Liver (tissue), 8 donors: ENCODE measurements at regions not wholly inside any gene's neighbourhood (a gene's known extent, or its start where the extent isn't known, plus 50 kb on each side); places are given as distances from the start of the nearest gene placed in this dataset.

Experiments used
- DNase-seq: peaks from one replicate; pipeline ENCODE4 v3.0.0-alpha.2; 2017; ENCODE audit warnings: low spot score
- H3K27ac ChIP-seq, 2 donors: one replicate each; pipeline ENCODE4 v1.7.0; 2013; ENCODE audit warnings: inconsistent platforms in 2 of 2, low read length in 2 of 2, control low read depth in 1 of 2, low read depth in 1 of 2, mild to moderate bottlenecking in 1 of 2
- H3K27me3 ChIP-seq, 4 donors: one replicate each; pipeline versions ENCODE4 v1.6.1 to v1.7.0; 2013; ENCODE audit warnings: low read length in 3 of 4, inconsistent platforms in 1 of 4, mild to moderate bottlenecking in 1 of 4, moderate library complexity in 1 of 4; ENCODE audit not compliant: control insufficient read depth in 4 of 4, insufficient read depth in 4 of 4
- H3K36me3 ChIP-seq, 4 donors: one replicate each; pipeline versions ENCODE4 v1.6.1 to v1.7.0; 2013; ENCODE audit warnings: low read length in 3 of 4, mild to moderate bottlenecking in 3 of 4, low read depth in 1 of 4, moderate library complexity in 1 of 4; ENCODE audit not compliant: control insufficient read depth in 4 of 4, insufficient read depth in 3 of 4
- H3K4me1 ChIP-seq, 4 donors: one replicate each; pipeline versions ENCODE4 v1.6.1 to v1.7.0; 2013; ENCODE audit warnings: low read length in 3 of 4, mild to moderate bottlenecking in 3 of 4, moderate library complexity in 1 of 4; ENCODE audit not compliant: control insufficient read depth in 4 of 4, insufficient read depth in 4 of 4
- H3K4me3 ChIP-seq, 3 donors: one replicate each; pipeline versions ENCODE4 v1.6.1 to v1.7.0; 2013; ENCODE audit warnings: low read length in 3 of 3, control low read depth in 1 of 3, low read depth in 1 of 3, mild to moderate bottlenecking in 1 of 3
- H3K9ac ChIP-seq, 2 donors: one replicate each; pipeline ENCODE4 v1.7.0; 2013; ENCODE audit warnings: low read length in 2 of 2, mild to moderate bottlenecking in 2 of 2, moderate library complexity in 2 of 2, control low read depth in 1 of 2, low read depth in 1 of 2
- H3K9me3 ChIP-seq, 4 donors: one replicate each; pipeline versions ENCODE4 v1.6.1 to v1.7.0; 2013; ENCODE audit warnings: low read length in 3 of 4; ENCODE audit not compliant: control insufficient read depth in 4 of 4
- ATF3 ChIP-seq: IDR thresholded peaks from 2 replicates; pipeline ENCODE4 v1.6.1; 2016; ENCODE audit warnings: antibody characterized with exemption
- EGR1 ChIP-seq, 2 donors: IDR thresholded peaks; 2 replicates each; pipeline ENCODE4 v1.6.1; 2016 to 2018; ENCODE audit warnings: antibody characterized with exemption in 2 of 2, low read depth in 2 of 2
- FOXA1 ChIP-seq: IDR thresholded peaks from 2 replicates; pipeline ENCODE4 v1.6.1; 2016; ENCODE audit warnings: antibody characterized with exemption
- FOXA2 ChIP-seq: IDR thresholded peaks from 2 replicates; pipeline ENCODE4 v1.6.1; 2016; ENCODE audit warnings: antibody characterized with exemption
- GABPA ChIP-seq, 2 donors: IDR thresholded peaks in 1 of 2; conservative IDR thresholded peaks in 1 of 2; 2 replicates each; pipeline ENCODE4 v1.6.1; 2016; ENCODE audit warnings: antibody characterized with exemption in 2 of 2, mild to moderate bottlenecking in 1 of 2, moderate library complexity in 1 of 2
- JUND ChIP-seq, 2 donors: IDR thresholded peaks; 2 replicates each; pipeline ENCODE4 v1.6.1; 2016; ENCODE audit warnings: antibody characterized with exemption in 2 of 2
- NR2F2 ChIP-seq: IDR thresholded peaks from 2 replicates; pipeline ENCODE4 v1.6.1; 2016; ENCODE audit warnings: antibody characterized with exemption
- REST ChIP-seq: IDR thresholded peaks from 2 replicates; pipeline ENCODE4 v1.6.1; 2016; ENCODE audit warnings: antibody characterized with exemption, mild to moderate bottlenecking
- RXRA ChIP-seq, 2 donors: IDR thresholded peaks; 2 replicates each; pipeline ENCODE4 v1.6.1; 2017 to 2018; ENCODE audit warnings: antibody characterized with exemption in 2 of 2, mild to moderate bottlenecking in 1 of 2
- TAF1 ChIP-seq: conservative IDR thresholded peaks from 2 replicates; pipeline ENCODE4 v1.6.1; 2016; ENCODE audit warnings: antibody characterized with exemption, mild to moderate bottlenecking
- YY1 ChIP-seq: IDR thresholded peaks from 2 replicates; pipeline ENCODE4 v1.6.1; 2016; ENCODE audit warnings: antibody characterized with exemption, mild to moderate bottlenecking
- WGBS: extraction: QIAGEN DNeasy Blood & Tissue Kit; methylation state at CpG from one replicate; pipeline ENCODE4 v1.1.7; 2013; 5-methylcytosine and 5-hydroxymethylcytosine counted together
- TF ChIP-seq, protein P1 (sequence below): fragments of 150-350 bp; IDR thresholded peaks from 2 replicates; pipeline ENCODE4 v1.5.1; 2017; ENCODE audit warnings: improper control_type of control experiment, low read depth, low read length; ENCODE audit not compliant: missing input control
- TF ChIP-seq, protein P2 (sequence below): IDR thresholded peaks from 2 replicates; pipeline ENCODE4 v1.6.1; 2016; ENCODE audit warnings: antibody characterized with exemption
- donor health status: healthy.
- donor health status: healthy.
- donor health status: healthy.
- donor health status: healthy.
- donor health status: healthy.

DNA sequence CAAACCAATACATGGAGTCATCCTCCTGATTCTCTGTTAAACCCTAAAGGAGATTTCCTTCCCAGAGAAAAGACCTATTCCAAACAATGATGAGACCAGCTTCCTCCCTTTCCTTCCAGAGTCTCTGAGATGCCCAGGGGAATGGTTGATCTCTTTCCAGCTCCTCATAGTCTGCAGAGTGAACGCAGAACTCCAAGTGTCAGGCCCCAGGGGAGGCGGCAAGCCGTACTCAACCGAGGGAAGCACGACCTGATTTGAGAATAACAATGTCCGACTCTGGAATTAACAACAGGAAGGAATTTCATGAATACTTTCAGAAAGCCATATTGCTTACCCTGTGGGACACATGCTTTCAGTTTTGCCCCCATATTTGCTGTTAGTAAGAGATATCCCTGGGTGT lies 241.7 kb upstream of the GLI3 start:
- Histone ChIP-seq H3K4me1 (no peaks in the 10 kb centered on the region), H3K36me3 (no peaks in the 10 kb centered on the region), H3K9me3 (no peaks in the 10 kb centered on the region), H3K27ac (no peak overlapping the region), H3K4me3 (no peak overlapping the region), H3K9ac (no peak overlapping the region), H3K27me3 (peaks cover 0 to 4% (median 0%) of the 10 kb centered on the region in 4 donors)
- TF ChIP-seq YY1: no peak
- no peak for TF ChIP-seq RXRA (IDR thresholded peaks at IDR 0.05)
- no peak for TF ChIP-seq TAF1
- TF ChIP-seq, protein P1, sequence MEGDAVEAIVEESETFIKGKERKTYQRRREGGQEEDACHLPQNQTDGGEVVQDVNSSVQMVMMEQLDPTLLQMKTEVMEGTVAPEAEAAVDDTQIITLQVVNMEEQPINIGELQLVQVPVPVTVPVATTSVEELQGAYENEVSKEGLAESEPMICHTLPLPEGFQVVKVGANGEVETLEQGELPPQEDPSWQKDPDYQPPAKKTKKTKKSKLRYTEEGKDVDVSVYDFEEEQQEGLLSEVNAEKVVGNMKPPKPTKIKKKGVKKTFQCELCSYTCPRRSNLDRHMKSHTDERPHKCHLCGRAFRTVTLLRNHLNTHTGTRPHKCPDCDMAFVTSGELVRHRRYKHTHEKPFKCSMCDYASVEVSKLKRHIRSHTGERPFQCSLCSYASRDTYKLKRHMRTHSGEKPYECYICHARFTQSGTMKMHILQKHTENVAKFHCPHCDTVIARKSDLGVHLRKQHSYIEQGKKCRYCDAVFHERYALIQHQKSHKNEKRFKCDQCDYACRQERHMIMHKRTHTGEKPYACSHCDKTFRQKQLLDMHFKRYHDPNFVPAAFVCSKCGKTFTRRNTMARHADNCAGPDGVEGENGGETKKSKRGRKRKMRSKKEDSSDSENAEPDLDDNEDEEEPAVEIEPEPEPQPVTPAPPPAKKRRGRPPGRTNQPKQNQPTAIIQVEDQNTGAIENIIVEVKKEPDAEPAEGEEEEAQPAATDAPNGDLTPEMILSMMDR: no peak
- TF ChIP-seq REST: no peak
- TF ChIP-seq FOXA2: no peak
- no peak for TF ChIP-seq ATF3
- TF ChIP-seq EGR1 (IDR thresholded peaks at IDR 0.05; ENCODE audit: low read depth in 2 of 2): no peak
- TF ChIP-seq, protein P2, sequence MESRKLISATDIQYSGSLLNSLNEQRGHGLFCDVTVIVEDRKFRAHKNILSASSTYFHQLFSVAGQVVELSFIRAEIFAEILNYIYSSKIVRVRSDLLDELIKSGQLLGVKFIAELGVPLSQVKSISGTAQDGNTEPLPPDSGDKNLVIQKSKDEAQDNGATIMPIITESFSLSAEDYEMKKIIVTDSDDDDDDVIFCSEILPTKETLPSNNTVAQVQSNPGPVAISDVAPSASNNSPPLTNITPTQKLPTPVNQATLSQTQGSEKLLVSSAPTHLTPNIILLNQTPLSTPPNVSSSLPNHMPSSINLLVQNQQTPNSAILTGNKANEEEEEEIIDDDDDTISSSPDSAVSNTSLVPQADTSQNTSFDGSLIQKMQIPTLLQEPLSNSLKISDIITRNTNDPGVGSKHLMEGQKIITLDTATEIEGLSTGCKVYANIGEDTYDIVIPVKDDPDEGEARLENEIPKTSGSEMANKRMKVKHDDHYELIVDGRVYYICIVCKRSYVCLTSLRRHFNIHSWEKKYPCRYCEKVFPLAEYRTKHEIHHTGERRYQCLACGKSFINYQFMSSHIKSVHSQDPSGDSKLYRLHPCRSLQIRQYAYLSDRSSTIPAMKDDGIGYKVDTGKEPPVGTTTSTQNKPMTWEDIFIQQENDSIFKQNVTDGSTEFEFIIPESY: no peak
- TF ChIP-seq GABPA (IDR thresholded peaks at IDR 0.05 in 1 of 2, conservative IDR thresholded peaks at IDR 0.05 in 1 of 2): no peak
- no peak for TF ChIP-seq FOXA1
- DNase-seq: no peak
- WGBS: 84% methylated on average over 6 of the region's 6 CpGs

DNA sequence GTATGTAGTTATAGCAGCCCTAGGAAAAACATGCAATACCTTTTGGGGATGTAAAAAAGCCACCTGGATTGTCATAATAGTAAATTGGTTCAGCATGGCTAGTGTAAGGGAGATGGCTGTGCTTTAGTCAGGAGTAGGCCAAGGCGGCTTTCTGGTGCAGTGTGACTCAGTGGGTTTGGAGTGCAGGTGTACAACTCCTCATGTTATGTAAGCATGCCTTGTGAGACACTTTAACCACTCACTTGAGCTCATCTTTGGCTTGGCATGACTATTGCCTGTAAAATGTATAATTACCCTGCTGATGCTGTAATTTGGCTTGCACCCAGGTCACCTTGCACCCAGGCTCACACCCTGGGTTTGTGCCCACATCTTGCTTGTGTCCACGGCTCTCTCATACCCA lies 239.2 kb upstream of the GLI3 start:
- DNase-seq: no peak
- 75% methylated on average over 2 of the region's 2 CpGs for WGBS
- H3K9ac ChIP-seq: no peak overlapping the region

More for the DNA sequence above, 239.2 kb upstream of the GLI3 start:
- Histone ChIP-seq H3K9me3 (no peaks in the 10 kb centered on the region), H3K4me3 (no peak overlapping the region), H3K36me3 (no peaks in the 10 kb centered on the region), H3K27me3 (peaks cover 0 to 5% (median 0%) of the 10 kb centered on the region in 4 donors), H3K4me1 (no peaks in the 10 kb centered on the region), H3K27ac (no peak overlapping the region)
- TF ChIP-seq TAF1 (no peak), NR2F2 (no peak), ATF3 (no peak), JUND (IDR thresholded peaks at IDR 0.05) (no peak)
- TF ChIP-seq, protein P2: no peak
